Psoas muscle (tissue), 7 donors: ENCODE measurements at regions not wholly inside any gene's neighbourhood (a gene's known extent, or its start where the extent isn't known, plus 50 kb on each side); places are given as distances from the start of the nearest gene placed in this dataset.

Source experiments
- ATAC-seq, 4 donors: fragments of 200-7000 bp; cut with Tn5 transposase; one replicate each; pipeline ENCODE4 v1.9.1; 2020; ENCODE audit warnings: moderate library complexity in 3 of 4, mild to moderate bottlenecking in 2 of 4
- DNase-seq, 2 donors: peaks; one replicate each; pipeline ENCODE4 v3.0.0-alpha.2; 2020
- H3K27ac ChIP-seq: fragments of 200-600 bp; one replicate; pipeline ENCODE4 v1.8.0; 2022
- H3K27me3 ChIP-seq, 3 donors: fragments of 200-600 bp in 1 of 3; one replicate each; pipeline versions ENCODE4 v1.6.1 to v1.8.0; 2013 to 2022; ENCODE audit warnings: low read length in 2 of 3, mild to moderate bottlenecking in 2 of 3, moderate library complexity in 1 of 3; ENCODE audit not compliant: insufficient read depth in 3 of 3
- H3K36me3 ChIP-seq, 2 donors: fragments of 200-600 bp in 1 of 2; one replicate each; pipeline versions ENCODE4 v1.6.1 to v1.8.0; 2013 to 2022; ENCODE audit warnings: low read depth in 1 of 2, mild to moderate bottlenecking in 1 of 2, moderate library complexity in 1 of 2; ENCODE audit not compliant: insufficient read depth in 1 of 2
- H3K4me1 ChIP-seq: fragments of 200-600 bp; one replicate; pipeline ENCODE4 v1.8.0; 2022
- H3K4me3 ChIP-seq: fragments of 200-600 bp; one replicate; pipeline ENCODE4 v1.8.0; 2022; ENCODE audit warnings: mild to moderate bottlenecking
- H3K9me3 ChIP-seq: fragments of 200-600 bp; one replicate; pipeline ENCODE4 v1.8.0; 2022
- CTCF ChIP-seq: fragments of 200-600 bp; IDR thresholded peaks from one replicate; pipeline ENCODE4 v1.8.0; 2022; ENCODE audit warnings: antibody characterized with exemption
- WGBS, 3 donors: extraction: QIAGEN DNeasy Blood & Tissue Kit; methylation state at CpG; one replicate each; pipeline versions ENCODE4 v1.1.6 to v1.1.7; 2013; 5-methylcytosine and 5-hydroxymethylcytosine counted together
- intact Hi-C, 2 donors: fragments of 100-400 bp; cut with DNase I; formaldehyde crosslinking; loops; one replicate each; pipeline versions ENCODE4 v1.11.0 to v1.14.2; 2022
- donor health status: healthy with polysubstance abuse.
- donor health status: DM: no; HTN: no; CAD: no; lungs with moderate emphysema.
- donor health status: Bipolar disorder and iron deficiency.
- donor health status: healthy.
- donor health status: DM: yes; HTN: yes; CAD: no.
- donor health status: DM: no; HTN: no; CAD: no.
- donor health status: DM: yes; HTN: yes; CAD: no.

DNA sequence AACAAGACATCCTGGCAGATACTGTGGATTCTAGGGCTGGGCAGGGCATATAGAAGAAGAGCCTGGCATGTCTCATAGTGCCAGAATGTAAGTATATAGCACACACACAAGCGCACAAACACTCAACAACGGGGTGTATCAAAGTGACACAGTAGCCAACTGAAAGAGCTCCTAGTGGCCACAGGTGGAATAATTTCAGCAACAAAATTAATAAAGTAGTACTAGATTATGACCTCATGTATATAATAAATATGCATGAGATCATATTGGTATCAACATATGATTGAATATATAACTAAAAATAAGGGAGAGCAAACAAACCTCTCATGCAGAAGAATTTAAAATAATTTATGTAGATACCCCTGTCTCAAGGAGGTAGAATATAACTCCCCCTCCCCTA is 72.4 kb upstream of the CXCL12 start:
- Histone ChIP-seq H3K4me1 (no peaks in the 10 kb centered on the region), H3K4me3 (no peak overlapping the region), H3K27me3 (peaks cover 0 to 3% (median 0%) of the 10 kb centered on the region in 3 donors), H3K27ac (no peak overlapping the region), H3K9me3 (no peaks in the 10 kb centered on the region), H3K36me3 (no peaks in the 10 kb centered on the region)
- intact Hi-C loops = no loop called here
- no peak for ATAC-seq
- TF ChIP-seq CTCF = no peak
- DNase-seq = no peak
- 85 to 92% (median 86%) methylated on average over 2 of the region's 2 CpGs for WGBS, 3 donors

DNA sequence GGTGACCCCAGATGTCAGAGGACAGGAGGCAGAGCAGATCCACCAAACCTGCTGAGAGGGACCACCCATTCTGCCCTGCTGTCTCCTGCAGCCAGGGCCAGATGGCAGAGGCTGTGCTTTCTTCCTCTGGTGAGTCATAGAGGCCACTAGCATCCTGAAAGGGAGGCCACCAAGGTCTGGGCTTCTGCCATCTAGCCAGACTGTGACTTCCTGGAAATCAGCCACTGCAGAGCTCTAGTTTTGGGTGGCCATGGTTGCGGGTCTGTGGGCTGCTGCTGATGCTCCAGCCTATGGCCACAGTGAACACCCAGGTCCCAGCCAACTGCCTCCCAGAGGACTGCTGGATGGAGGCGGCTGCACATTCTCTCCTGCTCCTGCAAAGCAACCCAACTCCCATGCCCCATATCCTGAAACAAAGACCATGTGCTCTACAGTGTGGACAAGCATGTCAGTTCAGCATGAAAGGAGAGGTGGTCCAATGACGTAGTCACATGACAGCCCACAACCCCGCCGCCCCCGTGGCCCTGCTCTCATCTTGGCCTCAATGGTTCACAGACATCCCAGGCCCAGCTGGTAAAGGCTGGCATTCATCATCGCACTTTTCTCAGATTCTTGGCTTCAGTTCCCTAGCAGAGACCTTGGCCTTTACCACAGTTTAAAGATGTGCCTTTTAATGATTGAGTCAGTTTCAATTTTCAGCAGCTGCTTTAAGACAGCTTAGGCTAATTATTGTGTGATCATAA is 73.9 kb upstream of the CXCL12 start:
- Histone ChIP-seq H3K9me3 (no peaks in the 10 kb centered on the region), H3K4me1 (no peaks in the 10 kb centered on the region), H3K36me3 (no peaks in the 10 kb centered on the region), H3K27me3 (peaks cover 0 to 3% (median 0%) of the 10 kb centered on the region in 3 donors), H3K4me3 (no peak overlapping the region), H3K27ac (no peak overlapping the region)
- DNase-seq (no peak), ATAC-seq (no peak)
- TF ChIP-seq CTCF = no peak
- intact Hi-C loops = no loop called here
- WGBS, 3 donors = 52 to 75% (median 52%) methylated on average over 7 of the region's 7 CpGs

- Histone ChIP-seq H3K4me3 (no peak overlapping the region), H3K9me3 (no peaks in the 10 kb centered on the region), H3K36me3 (no peaks in the 10 kb centered on the region), H3K27ac (no peak overlapping the region), H3K27me3 (no peaks in the 10 kb centered on the region), H3K4me1 (no peaks in the 10 kb centered on the region)
- DNase-seq (no peak), ATAC-seq (no peak)
- intact Hi-C loops = no loop called here
- TF ChIP-seq CTCF = no peak
- 40 to 73% (median 47%) methylated on average over 2 of the region's 2 CpGs for WGBS, 3 donors
Measured at GRCh38 chr10:44459671-44460070, 74.8 kb upstream of the CXCL12 start.

DNA sequence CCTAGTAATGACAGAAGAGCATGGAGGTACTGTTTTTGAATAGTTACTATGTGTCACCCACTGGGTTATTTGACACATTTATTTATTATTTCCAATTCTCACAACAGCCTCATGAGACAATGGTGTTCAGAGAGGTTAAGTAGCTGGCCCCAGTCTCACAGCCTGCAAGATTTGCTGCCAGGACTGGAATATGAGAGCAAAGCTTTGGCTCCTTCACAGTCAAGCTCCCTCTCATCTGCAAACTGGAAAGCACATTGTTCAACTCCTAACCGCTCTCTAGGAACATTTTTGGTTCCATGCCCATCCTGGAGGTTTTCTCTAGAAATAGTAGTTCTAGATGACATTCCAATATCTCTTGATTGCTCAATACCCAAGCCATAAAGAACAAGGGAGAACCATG is 75.5 kb upstream of the CXCL12 start:
- DNase-seq = no peak
- Histone ChIP-seq H3K4me3 (no peak overlapping the region), H3K9me3 (no peaks in the 10 kb centered on the region), H3K36me3 (no peaks in the 10 kb centered on the region), H3K4me1 (no peaks in the 10 kb centered on the region), H3K27me3 (no peaks in the 10 kb centered on the region), H3K27ac (no peak overlapping the region)
- intact Hi-C loops = no loop called here
- WGBS, 3 donors = 57 to 86% (median 63%) methylated on average over 1 of the region's 1 CpG
- ATAC-seq = no peak
- TF ChIP-seq CTCF = no peak

DNA sequence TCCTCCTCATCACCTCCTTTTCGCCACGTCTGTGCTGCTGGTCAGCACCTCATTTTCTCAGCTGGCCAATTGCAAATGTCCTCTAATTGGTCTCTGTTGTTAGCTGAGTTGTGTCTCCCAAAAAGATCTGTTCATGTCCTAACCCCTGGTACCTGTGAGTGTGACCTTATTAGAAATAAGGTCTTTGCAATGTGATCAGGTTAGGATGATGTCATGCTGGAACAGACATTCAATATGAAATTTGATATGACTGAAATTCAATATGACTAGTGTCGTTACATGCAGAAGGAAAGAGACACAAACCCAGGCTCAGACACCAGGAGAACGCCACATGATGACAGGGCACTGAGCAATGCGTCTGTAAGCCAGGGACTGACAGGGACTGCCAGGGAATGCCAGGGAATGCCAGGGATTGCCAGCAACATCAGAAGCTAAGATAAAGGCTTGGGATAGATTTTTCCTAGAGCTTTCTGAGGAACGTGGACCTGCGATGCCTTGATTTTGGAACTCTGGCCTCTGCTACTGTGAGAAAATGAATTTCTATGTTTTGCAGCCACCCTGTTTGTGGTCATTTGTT is 77.5 kb upstream of the CXCL12 start:
- ATAC-seq (peak; percentile 49 to 77 (median 61)), DNase-seq (no peak)
- Histone ChIP-seq H3K36me3 (no peaks in the 10 kb centered on the region), H3K27me3 (no peaks in the 10 kb centered on the region), H3K4me1 (no peaks in the 10 kb centered on the region), H3K9me3 (no peaks in the 10 kb centered on the region), H3K27ac (no peak overlapping the region), H3K4me3 (no peak overlapping the region)
- intact Hi-C loops = no loop called here
- no peak for TF ChIP-seq CTCF
- 34 to 37% (median 36%) methylated on average over 7 of the region's 7 CpGs for WGBS, 3 donors
